ENCODE measurements at regions not wholly inside any gene's neighbourhood (a gene's known extent, or its start where the extent isn't known, plus 50 kb on each side); places are given as distances from the start of the nearest gene placed in this dataset.

DNA sequence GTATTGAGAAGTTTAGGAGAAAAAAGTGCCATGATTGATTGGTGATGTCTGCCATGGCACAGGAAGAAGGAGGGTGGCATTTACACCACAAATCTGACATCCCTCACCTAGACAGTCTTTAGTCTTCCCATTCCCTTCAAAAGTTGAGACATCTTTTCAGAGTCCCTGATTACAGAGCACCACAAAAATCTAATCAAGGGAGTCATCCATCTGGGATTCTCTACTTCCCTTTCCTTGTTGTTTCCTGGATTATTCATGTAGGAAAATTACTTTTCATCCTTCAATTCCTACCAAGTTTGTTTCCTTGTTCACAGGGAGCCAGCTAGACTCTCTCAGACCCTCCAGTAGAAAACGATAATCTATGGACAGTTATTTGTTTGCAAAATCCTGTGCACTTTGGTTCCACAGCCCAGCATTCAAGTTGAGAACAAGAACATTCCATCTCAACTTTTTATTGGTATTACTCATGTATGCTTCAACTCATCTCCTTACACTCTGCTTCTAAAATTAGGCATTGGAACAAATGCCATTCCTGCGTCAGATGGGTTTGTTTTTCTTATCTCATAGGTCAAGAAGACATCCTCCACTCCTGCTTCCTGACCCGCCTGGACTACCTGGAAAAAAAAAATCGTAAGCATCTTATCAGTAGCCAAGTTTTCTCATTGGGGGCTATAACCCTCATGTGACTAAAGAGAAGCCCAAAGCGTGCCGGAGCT, 259.9 kb downstream of the FOXO1 start (continued):
- TF ChIP-seq ZNF138 (CRISPR knock-in tag; conservative IDR thresholded peaks at IDR 0.05) (no peak), PRDM15 (CRISPR knock-in tag; IDR thresholded peaks at IDR 0.05) (no peak)

DNA sequence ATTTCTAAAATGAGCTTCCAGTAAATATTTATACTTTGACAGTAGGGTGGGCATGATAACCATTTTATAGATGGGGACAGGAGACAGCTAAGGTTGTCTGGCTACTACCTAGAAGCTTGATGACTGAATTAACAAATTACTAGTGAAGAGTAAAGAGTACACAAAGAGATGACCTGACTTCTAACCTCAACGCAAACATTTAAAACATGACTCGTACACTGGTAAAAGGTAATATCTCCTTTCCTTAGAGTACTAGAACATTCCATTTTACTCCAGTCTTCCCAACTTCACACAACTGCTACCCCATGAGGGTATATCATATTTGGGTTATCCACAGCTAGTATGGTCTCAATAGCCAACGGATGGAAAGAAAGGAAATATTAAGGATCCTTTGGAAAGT, 258.9 kb downstream of the FOXO1 start:
- ChIA-PET CTCF (interaction anchor here (0.9 kb wide), 1 partner anchor 59 kb away, joined by 3 read pairs; no protein-coding TSS in a partner anchor), POLR2A (no interaction called here)
- Mint-ChIP-seq H3K36me3 (peaks cover 3% of the 10 kb centered on the region), H3K4me3 (no peak overlapping the region), H3K4me1 (peaks cover 12% of the 10 kb centered on the region), H3K27ac (no peak overlapping the region), H3K9me3 (peaks cover 14% of the 10 kb centered on the region), H3K27me3 (ENCODE audit: low read depth) (no peaks in the 10 kb centered on the region)
- DNase-seq (ENCODE audit: low spot score) (no peak), ATAC-seq (no peak)
- TF ChIP-seq STAT6 (CRISPR knock-in tag; conservative IDR thresholded peaks at IDR 0.05; ENCODE audit: low read depth), result no peak
- no peak for TF ChIP-seq TEAD4 (CRISPR knock-in tag; IDR thresholded peaks at IDR 0.05)
- TF ChIP-seq NFATC4 (CRISPR knock-in tag; IDR thresholded peaks at IDR 0.05), result no peak
- TF ChIP-seq ATF6 (CRISPR knock-in tag; IDR thresholded peaks at IDR 0.05), result no peak
- TF ChIP-seq GRHL2 (CRISPR knock-in tag; IDR thresholded peaks at IDR 0.05; ENCODE audit: insufficient replicate concordance, severe bottlenecking), result no peak
- TF ChIP-seq NR2C2 (CRISPR knock-in tag; IDR thresholded peaks at IDR 0.05), result no peak
- no peak for TF ChIP-seq HMGXB4 (CRISPR knock-in tag; IDR thresholded peaks at IDR 0.05)
- no peak for TF ChIP-seq ESRRA (CRISPR knock-in tag; IDR thresholded peaks at IDR 0.05; ENCODE audit: borderline replicate concordance)
- no peak for TF ChIP-seq TCF7 (CRISPR knock-in tag; IDR thresholded peaks at IDR 0.05; ENCODE audit: low read depth)
- no peak for TF ChIP-seq MYBL2 (CRISPR knock-in tag; IDR thresholded peaks at IDR 0.05)

DNA sequence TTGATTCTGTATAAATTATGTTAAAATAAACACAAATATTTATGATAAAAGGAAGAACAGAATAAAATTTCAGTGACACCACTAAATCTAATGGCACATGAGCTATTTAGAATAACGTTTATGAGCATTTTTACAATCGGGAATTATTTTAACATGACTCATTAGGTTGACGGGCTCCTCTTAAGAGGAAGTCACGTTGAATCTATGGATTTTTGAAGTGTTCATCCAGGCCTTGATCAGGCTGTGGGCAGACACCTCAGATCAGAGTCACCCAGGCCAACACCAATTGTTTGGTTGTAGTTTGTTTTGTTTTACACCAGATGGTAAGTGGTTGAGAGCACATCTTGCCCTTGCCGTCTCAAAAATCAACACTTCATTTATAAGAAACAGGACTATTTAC, 257.8 kb downstream of the FOXO1 start:
- ChIA-PET POLR2A (no interaction called here), CTCF (no interaction called here)
- Mint-ChIP-seq H3K27me3 (ENCODE audit: low read depth) (no peaks in the 10 kb centered on the region), H3K9me3 (peaks cover 14% of the 10 kb centered on the region), H3K27ac (no peak overlapping the region), H3K4me3 (no peak overlapping the region), H3K36me3 (peaks cover 3% of the 10 kb centered on the region), H3K4me1 (peaks cover 2% of the 10 kb centered on the region)
- TF ChIP-seq NFE2L1 (CRISPR knock-in tag; IDR thresholded peaks at IDR 0.05), result no peak
- no peak for TF ChIP-seq HMGA2 (CRISPR knock-in tag; IDR thresholded peaks at IDR 0.05)
- no peak for TF ChIP-seq GRHL2 (CRISPR knock-in tag; IDR thresholded peaks at IDR 0.05; ENCODE audit: insufficient replicate concordance, severe bottlenecking)
- TF ChIP-seq ZNF671 (CRISPR knock-in tag; IDR thresholded peaks at IDR 0.05), result no peak
- TF ChIP-seq, protein P1, sequence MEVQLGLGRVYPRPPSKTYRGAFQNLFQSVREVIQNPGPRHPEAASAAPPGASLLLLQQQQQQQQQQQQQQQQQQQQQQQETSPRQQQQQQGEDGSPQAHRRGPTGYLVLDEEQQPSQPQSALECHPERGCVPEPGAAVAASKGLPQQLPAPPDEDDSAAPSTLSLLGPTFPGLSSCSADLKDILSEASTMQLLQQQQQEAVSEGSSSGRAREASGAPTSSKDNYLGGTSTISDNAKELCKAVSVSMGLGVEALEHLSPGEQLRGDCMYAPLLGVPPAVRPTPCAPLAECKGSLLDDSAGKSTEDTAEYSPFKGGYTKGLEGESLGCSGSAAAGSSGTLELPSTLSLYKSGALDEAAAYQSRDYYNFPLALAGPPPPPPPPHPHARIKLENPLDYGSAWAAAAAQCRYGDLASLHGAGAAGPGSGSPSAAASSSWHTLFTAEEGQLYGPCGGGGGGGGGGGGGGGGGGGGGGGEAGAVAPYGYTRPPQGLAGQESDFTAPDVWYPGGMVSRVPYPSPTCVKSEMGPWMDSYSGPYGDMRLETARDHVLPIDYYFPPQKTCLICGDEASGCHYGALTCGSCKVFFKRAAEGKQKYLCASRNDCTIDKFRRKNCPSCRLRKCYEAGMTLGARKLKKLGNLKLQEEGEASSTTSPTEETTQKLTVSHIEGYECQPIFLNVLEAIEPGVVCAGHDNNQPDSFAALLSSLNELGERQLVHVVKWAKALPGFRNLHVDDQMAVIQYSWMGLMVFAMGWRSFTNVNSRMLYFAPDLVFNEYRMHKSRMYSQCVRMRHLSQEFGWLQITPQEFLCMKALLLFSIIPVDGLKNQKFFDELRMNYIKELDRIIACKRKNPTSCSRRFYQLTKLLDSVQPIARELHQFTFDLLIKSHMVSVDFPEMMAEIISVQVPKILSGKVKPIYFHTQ (CRISPR knock-in tag; IDR thresholded peaks at IDR 0.05), result no peak
- TF ChIP-seq, protein P2, sequence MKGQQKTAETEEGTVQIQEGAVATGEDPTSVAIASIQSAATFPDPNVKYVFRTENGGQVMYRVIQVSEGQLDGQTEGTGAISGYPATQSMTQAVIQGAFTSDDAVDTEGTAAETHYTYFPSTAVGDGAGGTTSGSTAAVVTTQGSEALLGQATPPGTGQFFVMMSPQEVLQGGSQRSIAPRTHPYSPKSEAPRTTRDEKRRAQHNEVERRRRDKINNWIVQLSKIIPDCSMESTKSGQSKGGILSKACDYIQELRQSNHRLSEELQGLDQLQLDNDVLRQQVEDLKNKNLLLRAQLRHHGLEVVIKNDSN (CRISPR knock-in tag; IDR thresholded peaks at IDR 0.05), result no peak
- TF ChIP-seq, protein P3, sequence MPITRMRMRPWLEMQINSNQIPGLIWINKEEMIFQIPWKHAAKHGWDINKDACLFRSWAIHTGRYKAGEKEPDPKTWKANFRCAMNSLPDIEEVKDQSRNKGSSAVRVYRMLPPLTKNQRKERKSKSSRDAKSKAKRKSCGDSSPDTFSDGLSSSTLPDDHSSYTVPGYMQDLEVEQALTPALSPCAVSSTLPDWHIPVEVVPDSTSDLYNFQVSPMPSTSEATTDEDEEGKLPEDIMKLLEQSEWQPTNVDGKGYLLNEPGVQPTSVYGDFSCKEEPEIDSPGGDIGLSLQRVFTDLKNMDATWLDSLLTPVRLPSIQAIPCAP (CRISPR knock-in tag; IDR thresholded peaks at IDR 0.05), result no peak
- ATAC-seq, result no peak
- DNase-seq (ENCODE audit: low spot score), result no peak
